ENCODE measurements at regions not wholly inside any gene's neighbourhood (a gene's known extent, or its start where the extent isn't known, plus 50 kb on each side); places are given as distances from the start of the nearest gene placed in this dataset.

- DNase-seq (no peak), ATAC-seq (no peak)
- no peak overlapping the region for H3K4me3 Mint-ChIP-seq
- peaks cover 13% of the 10 kb centered on the region for H3K27me3 Mint-ChIP-seq (ENCODE audit: low read depth)
- no peaks in the 10 kb centered on the region for H3K9me3 Mint-ChIP-seq
- H3K4me1 Mint-ChIP-seq (ENCODE audit: low read depth), result no peaks in the 10 kb centered on the region
- no peaks in the 10 kb centered on the region for H3K36me3 Mint-ChIP-seq (ENCODE audit: insufficient read depth)
Observed at GRCh38 chr6:132954222-132954621, 139.9 kb downstream of the RPS12 start.

GRCh38 chr6:132954936-132955335 is 140.6 kb downstream of the RPS12 start:
- Mint-ChIP-seq H3K27me3 (ENCODE audit: low read depth) (peaks cover 13% of the 10 kb centered on the region), H3K4me1 (ENCODE audit: low read depth) (no peaks in the 10 kb centered on the region), H3K36me3 (ENCODE audit: insufficient read depth) (no peaks in the 10 kb centered on the region), H3K4me3 (no peak overlapping the region), H3K9me3 (no peaks in the 10 kb centered on the region)
- DNase-seq, result no peak
- ATAC-seq, result no peak

- no peaks in the 10 kb centered on the region for H3K36me3 Mint-ChIP-seq (ENCODE audit: insufficient read depth)
- ATAC-seq (no peak), DNase-seq (no peak)
- no peaks in the 10 kb centered on the region for H3K4me1 Mint-ChIP-seq (ENCODE audit: low read depth)
- peaks cover 33% of the 10 kb centered on the region for H3K27me3 Mint-ChIP-seq (ENCODE audit: low read depth)
- H3K4me3 Mint-ChIP-seq, result no peak overlapping the region
- no peaks in the 10 kb centered on the region for H3K9me3 Mint-ChIP-seq
Observed at GRCh38 chr6:132959639-132960326, 145.4 kb downstream of the RPS12 start.

GRCh38 chr6:132960720-132961119 is 146.4 kb downstream of the RPS12 start:
- no peaks in the 10 kb centered on the region for H3K36me3 Mint-ChIP-seq (ENCODE audit: insufficient read depth)
- no peak overlapping the region for H3K4me3 Mint-ChIP-seq
- H3K9me3 Mint-ChIP-seq, result no peaks in the 10 kb centered on the region
- peaks cover 33% of the 10 kb centered on the region for H3K27me3 Mint-ChIP-seq (ENCODE audit: low read depth)
- H3K4me1 Mint-ChIP-seq (ENCODE audit: low read depth), result no peaks in the 10 kb centered on the region
- no peak for ATAC-seq
- no peak for DNase-seq

DNA sequence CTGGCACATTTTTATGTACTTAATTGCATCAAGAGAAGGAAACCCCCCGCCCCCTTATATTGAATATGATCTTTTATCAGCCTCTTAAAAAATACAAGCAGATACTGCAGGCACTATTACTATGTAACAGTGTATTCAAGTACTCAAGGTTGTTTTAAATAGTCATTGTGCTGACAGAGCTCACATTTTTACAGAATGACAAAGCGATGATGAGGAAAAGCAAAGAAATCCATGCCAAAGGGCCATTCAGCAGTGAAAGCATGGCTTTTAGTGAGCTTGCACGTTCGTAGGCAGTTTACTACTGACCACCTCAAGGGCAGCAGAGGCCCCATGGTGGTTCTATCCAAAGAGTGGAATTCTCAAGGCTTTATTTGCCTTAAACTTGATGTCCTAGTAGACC is 146.8 kb downstream of the RPS12 start:
- Mint-ChIP-seq H3K27me3 (ENCODE audit: low read depth) (peaks cover 33% of the 10 kb centered on the region), H3K4me3 (no peak overlapping the region), H3K9me3 (no peaks in the 10 kb centered on the region), H3K4me1 (ENCODE audit: low read depth) (no peaks in the 10 kb centered on the region), H3K36me3 (ENCODE audit: insufficient read depth) (no peaks in the 10 kb centered on the region)
- no peak for DNase-seq
- no peak for ATAC-seq

GRCh38 chr6:132961610-132962009 is 147.2 kb downstream of the RPS12 start:
- Mint-ChIP-seq H3K9me3 (no peaks in the 10 kb centered on the region), H3K27me3 (ENCODE audit: low read depth) (peaks cover 30% of the 10 kb centered on the region), H3K4me3 (no peak overlapping the region), H3K4me1 (ENCODE audit: low read depth) (no peaks in the 10 kb centered on the region), H3K36me3 (ENCODE audit: insufficient read depth) (no peaks in the 10 kb centered on the region)
- ATAC-seq (no peak), DNase-seq (no peak)

GRCh38 chr6:132962936-132963868 is 148.8 kb downstream of the RPS12 start:
- Mint-ChIP-seq H3K36me3 (ENCODE audit: insufficient read depth) (no peaks in the 10 kb centered on the region), H3K4me3 (no peak overlapping the region), H3K9me3 (no peaks in the 10 kb centered on the region), H3K27me3 (ENCODE audit: low read depth) (peaks cover 22% of the 10 kb centered on the region), H3K4me1 (ENCODE audit: low read depth) (no peaks in the 10 kb centered on the region)
- ATAC-seq (peak; percentile 70 to 76), DNase-seq (peak; percentile 19)

- Mint-ChIP-seq H3K4me3 (no peak overlapping the region), H3K36me3 (ENCODE audit: insufficient read depth) (no peaks in the 10 kb centered on the region), H3K27me3 (ENCODE audit: low read depth) (peaks cover 22% of the 10 kb centered on the region), H3K4me1 (ENCODE audit: low read depth) (no peaks in the 10 kb centered on the region), H3K9me3 (no peaks in the 10 kb centered on the region)
- ATAC-seq, result no peak
- no peak for DNase-seq
Observed at GRCh38 chr6:132964101-132964867, 149.9 kb downstream of the RPS12 start.

DNA sequence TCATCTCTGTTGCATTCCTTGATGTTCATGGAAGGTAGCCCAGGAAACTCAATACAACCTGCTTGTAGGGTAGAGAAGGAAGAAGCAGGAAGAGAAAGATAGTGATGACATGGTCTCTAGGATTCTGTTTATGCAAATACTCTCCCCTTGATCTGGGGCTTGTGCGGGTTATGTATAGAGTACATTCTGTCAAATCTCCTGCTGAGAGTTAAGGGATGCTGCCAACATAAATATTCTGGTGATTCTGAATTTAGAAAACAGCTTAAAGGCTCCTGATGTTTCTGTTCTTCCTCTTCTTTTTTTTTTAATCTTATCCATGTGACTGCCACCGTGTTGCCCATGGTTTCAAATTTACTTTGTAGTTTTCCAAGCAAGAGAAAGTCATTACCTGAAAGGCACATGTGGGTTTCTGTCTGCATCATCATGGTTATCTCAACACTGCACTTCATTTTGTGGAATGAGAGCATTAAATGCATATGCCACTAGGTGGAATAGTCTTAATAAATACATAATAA is 150.6 kb downstream of the RPS12 start:
- no peak for DNase-seq
- no peak for ATAC-seq
- Mint-ChIP-seq H3K9me3 (no peaks in the 10 kb centered on the region), H3K36me3 (ENCODE audit: insufficient read depth) (no peaks in the 10 kb centered on the region), H3K4me1 (ENCODE audit: low read depth) (no peaks in the 10 kb centered on the region), H3K4me3 (no peak overlapping the region), H3K27me3 (ENCODE audit: low read depth) (peaks cover 22% of the 10 kb centered on the region)

DNA sequence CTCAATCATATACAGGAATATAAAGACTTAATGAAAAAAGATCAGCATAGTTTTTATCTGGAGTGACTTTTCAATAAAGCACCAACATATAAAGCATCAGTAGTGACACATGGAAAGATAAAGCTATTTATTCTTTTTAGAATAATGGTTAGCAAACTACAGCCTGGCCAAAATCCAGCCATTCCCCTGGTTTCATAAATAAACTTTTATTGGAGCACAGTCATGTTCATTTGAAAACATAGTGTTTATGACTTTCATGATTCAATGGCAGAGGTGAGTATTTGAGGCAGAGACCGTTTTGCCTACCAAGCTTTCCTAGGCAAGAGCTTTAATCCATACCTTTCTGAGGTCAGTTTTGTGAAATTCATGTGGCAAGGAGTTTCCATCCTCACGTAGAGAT is 153.5 kb downstream of the RPS12 start:
- ATAC-seq (no peak), DNase-seq (no peak)
- H3K27me3 Mint-ChIP-seq (ENCODE audit: low read depth), result peaks cover 8% of the 10 kb centered on the region
- H3K9me3 Mint-ChIP-seq, result no peaks in the 10 kb centered on the region
- no peak overlapping the region for H3K4me3 Mint-ChIP-seq
- H3K4me1 Mint-ChIP-seq (ENCODE audit: low read depth), result no peaks in the 10 kb centered on the region
- no peaks in the 10 kb centered on the region for H3K36me3 Mint-ChIP-seq (ENCODE audit: insufficient read depth)

GRCh38 chr6:132968419-132968950 is 154.1 kb downstream of the RPS12 start:
- Mint-ChIP-seq H3K4me1 (ENCODE audit: low read depth) (no peaks in the 10 kb centered on the region), H3K36me3 (ENCODE audit: insufficient read depth) (no peaks in the 10 kb centered on the region)
- no peak for ATAC-seq

DNA sequence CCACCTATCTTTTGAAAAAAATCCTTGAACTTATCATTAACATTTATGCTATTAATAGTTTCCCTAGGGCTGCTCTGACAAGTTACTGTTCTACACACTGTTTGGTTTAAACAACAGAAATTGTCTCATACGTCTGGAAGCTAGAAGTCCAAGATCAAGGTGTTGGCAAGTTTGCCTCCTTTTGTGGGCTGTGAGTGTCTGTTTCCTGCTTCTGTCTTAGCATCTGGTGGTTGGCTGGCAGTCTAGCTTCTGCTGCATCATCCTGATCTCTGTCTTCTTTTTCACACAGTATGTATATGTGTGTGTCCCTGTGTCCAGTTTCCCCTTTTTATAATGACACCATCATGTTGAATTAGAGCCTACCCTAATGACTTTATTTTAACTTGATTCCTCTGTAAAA is 154.8 kb downstream of the RPS12 start:
- no peak for ATAC-seq
- H3K36me3 Mint-ChIP-seq (ENCODE audit: insufficient read depth), result no peaks in the 10 kb centered on the region
- H3K4me1 Mint-ChIP-seq (ENCODE audit: low read depth), result no peaks in the 10 kb centered on the region
- peaks cover under 1% of the 10 kb centered on the region for H3K27me3 Mint-ChIP-seq (ENCODE audit: low read depth)
- H3K4me3 Mint-ChIP-seq, result no peak overlapping the region
- no peaks in the 10 kb centered on the region for H3K9me3 Mint-ChIP-seq
- DNase-seq, result no peak

More at GRCh38 chr6:132968419-132968950, 154.1 kb downstream of the RPS12 start:
- peaks cover 5% of the 10 kb centered on the region for H3K27me3 Mint-ChIP-seq (ENCODE audit: low read depth)
- H3K4me3 Mint-ChIP-seq, result no peak overlapping the region
- no peak for DNase-seq
- no peaks in the 10 kb centered on the region for H3K9me3 Mint-ChIP-seq

- Mint-ChIP-seq H3K36me3 (ENCODE audit: insufficient read depth) (no peaks in the 10 kb centered on the region), H3K4me3 (no peak overlapping the region), H3K4me1 (ENCODE audit: low read depth) (no peaks in the 10 kb centered on the region), H3K9me3 (no peaks in the 10 kb centered on the region), H3K27me3 (ENCODE audit: low read depth) (peaks cover 5% of the 10 kb centered on the region)
- ATAC-seq (no peak), DNase-seq (no peak)
Observed at GRCh38 chr6:132971676-132972075, 157.3 kb downstream of the RPS12 start.

GRCh38 chr6:132972254-132972653 is 157.9 kb downstream of the RPS12 start:
- Mint-ChIP-seq H3K4me1 (ENCODE audit: low read depth) (no peaks in the 10 kb centered on the region), H3K9me3 (no peaks in the 10 kb centered on the region), H3K4me3 (no peak overlapping the region), H3K36me3 (ENCODE audit: insufficient read depth) (no peaks in the 10 kb centered on the region), H3K27me3 (ENCODE audit: low read depth) (peaks cover 7% of the 10 kb centered on the region)
- DNase-seq (no peak), ATAC-seq (no peak)

Measured in activated T-cell treated with anti-CD3 and anti-CD28 coated beads, Interleukin-2, amount 50 U/mL, for 4 hours (primary cell).